OCI-LY3 (cell line): ENCODE measurements at regions not wholly inside any gene's neighbourhood (a gene's known extent, or its start where the extent isn't known, plus 50 kb on each side); places are given as distances from the start of the nearest gene placed in this dataset.

Experiments used
- H2AFZ ChIP-seq: fragments of 200-600, 300-600 bp; shearing (Covaris generic); 2 replicates; pipeline ENCODE4 v1.6.0; 2014; ENCODE audit warnings: antibody characterized with exemption, low read depth, low read length
- H3K27ac ChIP-seq: fragments of 200-600, 300-600 bp; sonication (generic); 2 replicates; pipeline ENCODE4 v1.5.1; 2014; ENCODE audit warnings: mild to moderate bottlenecking, low read length, moderate library complexity, mixed read lengths
- H3K27me3 ChIP-seq: fragments of 200-600, 300-600 bp; sonication (generic); 2 replicates; pipeline ENCODE4 v1.6.1; 2014; ENCODE audit warnings: low read depth, low read length, mixed read lengths
- H3K36me3 ChIP-seq: fragments of 200-600, 300-600 bp; sonication (generic); replicated peaks from 2 replicates; pipeline ENCODE3; 2014; ENCODE audit warnings: low read depth, low read length, mixed read lengths
- H3K4me1 ChIP-seq: fragments of 300-600, 200-600 bp; sonication (generic); 2 replicates; pipeline ENCODE4 v1.6.1; 2014; ENCODE audit warnings: low read length, mixed read lengths
- H3K4me2 ChIP-seq: fragments of 200-600, 300-600 bp; sonication (generic); 2 replicates; pipeline ENCODE4 v1.6.1; 2014; ENCODE audit warnings: low read length, mixed read lengths
- H3K4me3 ChIP-seq: fragments of 300-600, 200-600 bp; sonication (generic); 2 replicates; pipeline ENCODE4 v1.5.1; 2014; ENCODE audit warnings: antibody characterized with exemption, mild to moderate bottlenecking, low read length, moderate library complexity
- H3K79me2 ChIP-seq: fragments of 300-600, 200-600 bp; shearing (Covaris generic); 2 replicates; pipeline ENCODE4 v1.6.1; 2014; ENCODE audit warnings: mild to moderate bottlenecking, low read length, mixed read lengths
- H3K9ac ChIP-seq: fragments of 300-600, 200-600 bp; shearing (Covaris generic); 2 replicates; pipeline ENCODE4 v1.6.0; 2014; ENCODE audit warnings: mild to moderate bottlenecking, low read length, moderate library complexity
- H3K9me3 ChIP-seq: fragments of 200-600, 300-600 bp; shearing (Covaris generic); 2 replicates; pipeline ENCODE4 v1.6.1; 2014; ENCODE audit warnings: low read length, mixed read lengths; ENCODE audit not compliant: insufficient read depth
- H4K20me1 ChIP-seq: fragments of 200-600, 300-600 bp; sonication (generic); 2 replicates; pipeline ENCODE4 v1.6.1; 2016; ENCODE audit warnings: low read length, mixed read lengths; ENCODE audit not compliant: insufficient read depth
- EZH2phosphoT487 ChIP-seq: fragments of 200-600 bp; shearing (Covaris generic); IDR thresholded peaks from 2 replicates; pipeline ENCODE4 v1.6.1; 2018; ENCODE audit warnings: antibody characterized with exemption, mixed run types, low read depth
- TF ChIP-seq, protein P1 (sequence below): fragments of 200-600, 300-600 bp; sonication (generic); IDR thresholded peaks from 2 replicates; pipeline ENCODE4 v1.5.1; 2014; ENCODE audit warnings: antibody characterized with exemption, low read length, low read depth

DNA sequence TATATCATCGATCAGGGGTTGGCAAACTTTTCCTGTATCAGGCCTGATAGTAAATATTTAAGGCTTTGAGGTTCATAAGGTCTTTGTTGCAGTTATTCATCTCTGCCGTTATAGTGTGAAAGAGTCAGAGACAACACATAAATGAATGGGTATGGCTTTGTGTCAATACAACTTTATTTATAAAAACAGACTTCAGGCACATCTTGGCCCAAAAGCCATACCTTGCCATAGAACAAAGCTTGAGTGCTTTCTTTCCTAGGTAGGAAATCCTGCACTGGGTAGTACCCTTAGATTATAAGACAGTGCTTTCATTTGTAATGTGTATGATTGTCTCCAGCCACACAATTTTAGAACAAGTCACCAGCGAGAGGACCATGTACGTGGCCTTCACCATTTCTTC lies 58.9 kb upstream of the MAGI1 start:
- Histone ChIP-seq H2AFZ (no peak overlapping the region), H3K9ac (no peak overlapping the region), H3K79me2 (no peaks in the 10 kb centered on the region), H3K4me2 (no peak overlapping the region), H4K20me1 (no peaks in the 10 kb centered on the region), H3K4me1 (no peaks in the 10 kb centered on the region), H3K27ac (no peak overlapping the region), H3K36me3 (no peaks in the 10 kb centered on the region), H3K4me3 (no peak overlapping the region), H3K9me3 (0 out of 2 replicates have a peak, but pooled peaks cover 4% of the 10 kb centered on the region), H3K27me3 (no peaks in the 10 kb centered on the region)
- no peak for TF ChIP-seq EZH2phosphoT487
- TF ChIP-seq, protein P1, sequence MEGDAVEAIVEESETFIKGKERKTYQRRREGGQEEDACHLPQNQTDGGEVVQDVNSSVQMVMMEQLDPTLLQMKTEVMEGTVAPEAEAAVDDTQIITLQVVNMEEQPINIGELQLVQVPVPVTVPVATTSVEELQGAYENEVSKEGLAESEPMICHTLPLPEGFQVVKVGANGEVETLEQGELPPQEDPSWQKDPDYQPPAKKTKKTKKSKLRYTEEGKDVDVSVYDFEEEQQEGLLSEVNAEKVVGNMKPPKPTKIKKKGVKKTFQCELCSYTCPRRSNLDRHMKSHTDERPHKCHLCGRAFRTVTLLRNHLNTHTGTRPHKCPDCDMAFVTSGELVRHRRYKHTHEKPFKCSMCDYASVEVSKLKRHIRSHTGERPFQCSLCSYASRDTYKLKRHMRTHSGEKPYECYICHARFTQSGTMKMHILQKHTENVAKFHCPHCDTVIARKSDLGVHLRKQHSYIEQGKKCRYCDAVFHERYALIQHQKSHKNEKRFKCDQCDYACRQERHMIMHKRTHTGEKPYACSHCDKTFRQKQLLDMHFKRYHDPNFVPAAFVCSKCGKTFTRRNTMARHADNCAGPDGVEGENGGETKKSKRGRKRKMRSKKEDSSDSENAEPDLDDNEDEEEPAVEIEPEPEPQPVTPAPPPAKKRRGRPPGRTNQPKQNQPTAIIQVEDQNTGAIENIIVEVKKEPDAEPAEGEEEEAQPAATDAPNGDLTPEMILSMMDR: no peak

GRCh38 chr3:66095295-66096001 lies 56.7 kb upstream of the MAGI1 start:
- 0 out of 2 replicates have a peak, but pooled peaks cover 4% of the 10 kb centered on the region for H3K9me3 ChIP-seq

DNA sequence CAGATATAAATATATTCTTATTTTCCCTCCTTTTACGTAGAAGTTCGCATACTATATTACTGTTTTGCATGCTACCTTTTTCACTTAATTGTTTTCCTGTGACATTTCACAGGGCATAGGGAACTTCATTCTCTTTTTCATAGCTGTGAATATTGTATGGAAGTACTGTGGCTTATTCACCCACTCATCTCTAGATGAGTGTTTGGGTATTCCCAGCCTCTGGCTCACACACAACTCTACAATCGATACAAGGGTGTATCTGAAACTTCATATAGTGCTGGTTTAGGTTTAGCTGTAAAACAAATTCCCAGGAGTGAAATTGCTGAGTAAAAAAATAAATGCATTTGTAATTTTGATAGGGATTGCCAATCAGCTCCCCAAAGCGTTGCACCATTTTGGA lies 55.3 kb upstream of the MAGI1 start:
- Histone ChIP-seq H3K9ac (no peak overlapping the region), H3K27me3 (no peaks in the 10 kb centered on the region), H3K27ac (no peak overlapping the region), H2AFZ (no peak overlapping the region), H3K4me1 (no peaks in the 10 kb centered on the region), H3K79me2 (no peaks in the 10 kb centered on the region), H3K9me3 (0 out of 2 replicates have a peak, but pooled peaks cover 4% of the 10 kb centered on the region), H3K4me2 (no peak overlapping the region), H4K20me1 (no peaks in the 10 kb centered on the region), H3K36me3 (no peaks in the 10 kb centered on the region), H3K4me3 (no peak overlapping the region)
- no peak for TF ChIP-seq EZH2phosphoT487
- TF ChIP-seq, protein P1: no peak

More at GRCh38 chr3:66095295-66096001, 56.7 kb upstream of the MAGI1 start:
- Histone ChIP-seq H3K4me2 (no peak overlapping the region), H3K4me1 (no peaks in the 10 kb centered on the region), H3K4me3 (no peak overlapping the region), H2AFZ (no peak overlapping the region), H3K27ac (no peak overlapping the region), H3K36me3 (no peaks in the 10 kb centered on the region), H3K9ac (no peak overlapping the region), H3K27me3 (no peaks in the 10 kb centered on the region), H4K20me1 (no peaks in the 10 kb centered on the region), H3K79me2 (no peaks in the 10 kb centered on the region)
- TF ChIP-seq, protein P1: no peak

GRCh38 chr3:66092175-66092995 lies 53.7 kb upstream of the MAGI1 start:
- Histone ChIP-seq H3K4me3 (no peak overlapping the region), H4K20me1 (no peaks in the 10 kb centered on the region), H3K9ac (no peak overlapping the region), H3K27me3 (no peaks in the 10 kb centered on the region), H3K27ac (no peak overlapping the region), H2AFZ (no peak overlapping the region), H3K4me2 (no peak overlapping the region), H3K9me3 (0 out of 2 replicates have a peak, but pooled peaks cover 4% of the 10 kb centered on the region), H3K4me1 (no peaks in the 10 kb centered on the region), H3K79me2 (no peaks in the 10 kb centered on the region), H3K36me3 (no peaks in the 10 kb centered on the region)
- no peak for TF ChIP-seq EZH2phosphoT487
- TF ChIP-seq, protein P1: no peak
